ENCODE measurements at regions not wholly inside any gene's neighbourhood (a gene's known extent, or its start where the extent isn't known, plus 50 kb on each side); places are given as distances from the start of the nearest gene placed in this dataset.

- Histone ChIP-seq H3K9me3 (no peaks in the 10 kb centered on the region), H3K27me3 (no peaks in the 10 kb centered on the region), H3K27ac (no peak overlapping the region), H3K4me1 (no peaks in the 10 kb centered on the region), H3K4me3 (no peak overlapping the region), H3K36me3 (no peaks in the 10 kb centered on the region)
- DNase-seq (no peak), ATAC-seq (no peak)
- TF ChIP-seq, protein P1, sequence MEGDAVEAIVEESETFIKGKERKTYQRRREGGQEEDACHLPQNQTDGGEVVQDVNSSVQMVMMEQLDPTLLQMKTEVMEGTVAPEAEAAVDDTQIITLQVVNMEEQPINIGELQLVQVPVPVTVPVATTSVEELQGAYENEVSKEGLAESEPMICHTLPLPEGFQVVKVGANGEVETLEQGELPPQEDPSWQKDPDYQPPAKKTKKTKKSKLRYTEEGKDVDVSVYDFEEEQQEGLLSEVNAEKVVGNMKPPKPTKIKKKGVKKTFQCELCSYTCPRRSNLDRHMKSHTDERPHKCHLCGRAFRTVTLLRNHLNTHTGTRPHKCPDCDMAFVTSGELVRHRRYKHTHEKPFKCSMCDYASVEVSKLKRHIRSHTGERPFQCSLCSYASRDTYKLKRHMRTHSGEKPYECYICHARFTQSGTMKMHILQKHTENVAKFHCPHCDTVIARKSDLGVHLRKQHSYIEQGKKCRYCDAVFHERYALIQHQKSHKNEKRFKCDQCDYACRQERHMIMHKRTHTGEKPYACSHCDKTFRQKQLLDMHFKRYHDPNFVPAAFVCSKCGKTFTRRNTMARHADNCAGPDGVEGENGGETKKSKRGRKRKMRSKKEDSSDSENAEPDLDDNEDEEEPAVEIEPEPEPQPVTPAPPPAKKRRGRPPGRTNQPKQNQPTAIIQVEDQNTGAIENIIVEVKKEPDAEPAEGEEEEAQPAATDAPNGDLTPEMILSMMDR (IDR thresholded peaks at IDR 0.05) = no peak
- intact Hi-C loops (cut with DNase I) = no loop called here
Measured at GRCh38 chr4:177952723-177953122, 510.5 kb upstream of the AGA start.

DNA sequence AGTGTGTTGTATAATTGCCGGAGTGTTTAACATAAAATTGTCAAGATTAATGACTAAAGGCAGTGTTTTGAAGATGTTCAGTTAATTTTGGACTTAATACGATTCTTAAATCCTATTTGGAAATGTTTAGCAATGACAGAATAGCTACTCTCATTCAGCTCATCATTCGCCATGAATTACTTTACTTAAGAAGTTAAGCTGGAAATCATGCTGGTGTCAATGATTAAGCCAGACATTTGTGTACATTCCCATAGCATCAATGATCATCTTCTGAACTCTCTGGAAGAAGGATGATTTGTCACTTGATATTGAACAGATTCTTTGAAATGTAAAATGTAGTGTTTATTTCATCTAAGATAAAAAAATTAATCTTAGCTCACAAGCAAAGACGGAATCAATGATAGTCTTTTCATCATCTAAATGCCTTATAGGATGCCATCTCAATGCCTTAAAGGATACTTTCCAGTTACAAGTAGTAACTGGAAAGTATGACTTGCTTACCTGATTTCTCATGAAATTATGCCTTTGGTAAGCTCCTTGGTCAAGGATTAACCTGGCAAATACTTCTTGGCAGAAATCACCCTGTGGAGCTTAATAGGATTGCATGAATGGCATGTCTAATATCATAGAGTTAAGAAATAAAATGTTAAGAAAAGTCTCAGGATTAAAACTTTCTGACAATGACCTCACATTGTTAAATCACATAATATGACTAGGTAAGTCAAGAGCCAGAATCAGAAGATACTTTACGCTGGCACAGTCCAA lies 515.5 kb upstream of the AGA start:
- Histone ChIP-seq H3K27me3 (no peaks in the 10 kb centered on the region), H3K36me3 (no peaks in the 10 kb centered on the region), H3K4me1 (no peaks in the 10 kb centered on the region), H3K4me3 (no peak overlapping the region), H3K9me3 (no peaks in the 10 kb centered on the region), H3K27ac (no peak overlapping the region)
- TF ChIP-seq, protein P1 (IDR thresholded peaks at IDR 0.05) = no peak
- intact Hi-C loops (cut with DNase I) = no loop called here
- DNase-seq (no peak), ATAC-seq (no peak)

GRCh38 chr4:177960566-177960965 lies 518.3 kb upstream of the AGA start:
- H3K4me3 ChIP-seq = no peak overlapping the region
- no peaks in the 10 kb centered on the region for H3K36me3 ChIP-seq
- H3K9me3 ChIP-seq = no peaks in the 10 kb centered on the region
- H3K4me1 ChIP-seq = no peaks in the 10 kb centered on the region
- TF ChIP-seq, protein P1 (IDR thresholded peaks at IDR 0.05) = no peak
- H3K27me3 ChIP-seq = no peaks in the 10 kb centered on the region
- no peak for DNase-seq
- H3K27ac ChIP-seq = no peak overlapping the region
- intact Hi-C loops (cut with DNase I) = no loop called here
- no peak for ATAC-seq

GRCh38 chr4:177961761-177962380 lies 519.6 kb upstream of the AGA start:
- no peaks in the 10 kb centered on the region for H3K9me3 ChIP-seq
- no peaks in the 10 kb centered on the region for H3K27me3 ChIP-seq
- TF ChIP-seq, protein P1 (IDR thresholded peaks at IDR 0.05) = no peak
- no peak overlapping the region for H3K4me3 ChIP-seq
- ATAC-seq = no peak
- intact Hi-C loops (cut with DNase I) = no loop called here
- DNase-seq = no peak
- no peaks in the 10 kb centered on the region for H3K4me1 ChIP-seq
- H3K36me3 ChIP-seq = no peaks in the 10 kb centered on the region
- no peak overlapping the region for H3K27ac ChIP-seq

- no peak overlapping the region for H3K4me3 ChIP-seq
- no peaks in the 10 kb centered on the region for H3K4me1 ChIP-seq
- DNase-seq (no peak), ATAC-seq (no peak)
- H3K36me3 ChIP-seq = no peaks in the 10 kb centered on the region
- TF ChIP-seq, protein P1 (IDR thresholded peaks at IDR 0.05) = no peak
- no peak overlapping the region for H3K27ac ChIP-seq
- H3K9me3 ChIP-seq = no peaks in the 10 kb centered on the region
- intact Hi-C loops (cut with DNase I) = no loop called here
- H3K27me3 ChIP-seq = no peaks in the 10 kb centered on the region
Measured at GRCh38 chr4:177964061-177964460, 521.8 kb upstream of the AGA start.
